ENCODE measurements at regions not wholly inside any gene's neighbourhood (a gene's known extent, or its start where the extent isn't known, plus 50 kb on each side); places are given as distances from the start of the nearest gene placed in this dataset.

- TF ChIP-seq CTCF (IDR thresholded peaks at IDR 0.05) (no peak), POLR2A (IDR thresholded peaks at IDR 0.05) (no peak)
Observed at GRCh38 chr2:107359021-107359420, 467.7 kb upstream of the RGPD4 start.
